HEK293T (cell line): ENCODE measurements at regions not wholly inside any gene's neighbourhood (a gene's known extent, or its start where the extent isn't known, plus 50 kb on each side); places are given as distances from the start of the nearest gene placed in this dataset.

ENCODE experiments used
- CTCF ChIA-PET: fragments of 350-600 bp; formaldehyde crosslinking; extraction: SDS; loops from one replicate; lab custom pipeline; 2021; ENCODE audit warnings: antibody characterized with exemption, inconsistent platforms; lab: Yijun Ruan, JAX
- POLR2A ChIA-PET: fragments of 350-600 bp; formaldehyde crosslinking; extraction: SDS; loops from one replicate; lab custom pipeline; 2020; ENCODE audit warnings: antibody characterized with exemption, inconsistent platforms; lab: Yijun Ruan, JAX
- DNase-seq: peaks from one replicate; pipeline ENCODE4 v3.0.0; 2012; ENCODE audit warnings: mixed read lengths; ENCODE audit errors: extremely low spot score
- ARNT ChIP-seq: fragments of 450-650 bp; IDR thresholded peaks from 2 replicates; pipeline ENCODE4 v1.6.1; 2017; ENCODE audit warnings: mild to moderate bottlenecking
- BHLHE40 ChIP-seq: fragments of 450-650 bp; IDR thresholded peaks from 2 replicates; pipeline ENCODE4 v1.6.1; 2016; ENCODE audit warnings: mild to moderate bottlenecking, moderate library complexity, borderline replicate concordance
- CTBP1 ChIP-seq: fragments of 450-650 bp; IDR thresholded peaks from 2 replicates; pipeline ENCODE4 v1.6.1; 2016; ENCODE audit warnings: borderline replicate concordance
- ELF4 ChIP-seq: fragments of 450-650 bp; IDR thresholded peaks from 2 replicates; pipeline ENCODE4 v1.6.1; 2017; ENCODE audit warnings: antibody characterized with exemption
- FOXA1 ChIP-seq: fragments of 450-650 bp; IDR thresholded peaks from 2 replicates; pipeline ENCODE4 v1.6.1; 2016; ENCODE audit warnings: mild to moderate bottlenecking
- FOXK2 ChIP-seq: fragments of 450-650 bp; IDR thresholded peaks from 2 replicates; pipeline ENCODE4 v1.6.1; 2016; ENCODE audit warnings: mild to moderate bottlenecking
- FOXM1 ChIP-seq: fragments of 450-650 bp; IDR thresholded peaks from 2 replicates; pipeline ENCODE4 v1.6.1; 2017; ENCODE audit warnings: mild to moderate bottlenecking, borderline replicate concordance
- HDGF ChIP-seq: fragments of 450-650 bp; IDR thresholded peaks from 2 replicates; pipeline ENCODE4 v1.6.1; 2017; ENCODE audit warnings: antibody characterized with exemption, borderline replicate concordance
- L3MBTL2 ChIP-seq: fragments of 450-650 bp; conservative IDR thresholded peaks from 2 replicates; pipeline ENCODE4 v1.6.1; 2016; ENCODE audit warnings: mild to moderate bottlenecking
- LEF1 ChIP-seq: fragments of 450-650 bp; IDR thresholded peaks from 2 replicates; pipeline ENCODE4 v1.6.1; 2017; ENCODE audit warnings: mild to moderate bottlenecking, borderline replicate concordance
- NFRKB ChIP-seq: fragments of 450-650 bp; IDR thresholded peaks from 2 replicates; pipeline ENCODE4 v1.6.1; 2016; ENCODE audit warnings: mild to moderate bottlenecking, moderate library complexity
- PKNOX1 ChIP-seq: fragments of 450-650 bp; IDR thresholded peaks from 2 replicates; pipeline ENCODE4 v1.6.1; 2016
- SP1 ChIP-seq: fragments of 450-650 bp; IDR thresholded peaks from 2 replicates; pipeline ENCODE4 v1.6.1; 2017
- SUZ12 ChIP-seq: fragments of 450-650 bp; IDR thresholded peaks from 2 replicates; pipeline ENCODE4 v1.6.1; 2016; ENCODE audit warnings: mild to moderate bottlenecking
- TARDBP ChIP-seq: fragments of 450-650 bp; IDR thresholded peaks from 2 replicates; pipeline ENCODE4 v1.6.1; 2016
- ZNF384 ChIP-seq: fragments of 450-650 bp; IDR thresholded peaks from 2 replicates; pipeline ENCODE4 v1.6.1; 2016

- POLR2A ChIA-PET: no interaction called here
- CTCF ChIA-PET: no interaction called here
- TF ChIP-seq PKNOX1: no peak
- no peak for TF ChIP-seq FOXA1
- TF ChIP-seq SP1: no peak
- TF ChIP-seq BHLHE40: no peak
- no peak for TF ChIP-seq FOXK2
- TF ChIP-seq FOXM1: no peak
- TF ChIP-seq CTBP1: no peak
- TF ChIP-seq NFRKB: no peak
- no peak for TF ChIP-seq ELF4
- no peak for TF ChIP-seq ARNT
- TF ChIP-seq HDGF: no peak
- no peak for TF ChIP-seq SUZ12
- TF ChIP-seq TARDBP: no peak
- TF ChIP-seq LEF1: no peak
- DNase-seq: no peak
Observed at GRCh38 chr7:388961-389701, 99.2 kb downstream of the FOXL3 start.

GRCh38 chr7:389911-390601 is 100.1 kb downstream of the FOXL3 start:
- CTCF ChIA-PET: no interaction called here
- POLR2A ChIA-PET: no interaction called here
- no peak for DNase-seq
- TF ChIP-seq ZNF384 (no peak), LEF1 (no peak), BHLHE40 (no peak), NFRKB (no peak), ARNT (no peak), FOXM1 (no peak), FOXK2 (no peak), PKNOX1 (no peak), SP1 (no peak), FOXA1 (no peak), HDGF (no peak), SUZ12 (no peak), TARDBP (no peak), ELF4 (no peak), L3MBTL2 (no peak), CTBP1 (no peak)

DNA sequence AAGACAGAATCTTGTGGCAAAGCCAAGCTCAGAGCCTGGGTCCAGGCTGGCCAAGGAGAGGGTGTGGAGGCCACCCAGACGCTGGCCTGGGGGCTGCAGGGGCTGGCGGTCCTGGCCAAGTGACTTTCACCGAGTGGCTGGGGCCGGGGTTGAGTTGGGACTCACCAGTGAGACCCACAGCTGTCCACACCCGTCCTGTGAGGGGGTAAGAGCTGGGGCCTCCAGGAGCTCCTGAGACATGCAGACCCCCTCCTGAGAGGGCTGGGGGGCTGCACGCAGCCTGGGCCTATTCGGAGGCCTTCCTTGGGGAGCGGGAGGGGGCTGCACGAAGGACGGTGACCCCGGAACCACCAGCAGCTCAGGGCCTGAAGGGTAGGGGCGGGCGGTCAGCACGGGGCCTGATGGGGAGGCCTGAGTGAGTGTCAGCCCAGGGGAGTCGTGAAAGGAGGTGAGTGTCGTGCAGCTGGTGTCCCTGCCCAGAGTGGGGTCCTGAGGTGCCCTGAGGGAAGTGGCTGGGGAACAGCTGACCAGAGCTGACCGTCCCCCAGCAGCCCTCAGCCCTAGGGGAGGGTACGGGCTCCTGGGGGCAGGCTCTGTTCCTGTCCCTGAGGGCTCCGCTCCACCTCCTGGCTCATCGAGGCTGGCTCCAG is 100.9 kb downstream of the FOXL3 start:
- ChIA-PET CTCF (no interaction called here), POLR2A (no interaction called here)
- TF ChIP-seq L3MBTL2 (no peak), NFRKB (no peak), SP1 (no peak), FOXM1 (no peak), SUZ12 (no peak), HDGF (no peak), ARNT (no peak)
- no peak for DNase-seq

DNA sequence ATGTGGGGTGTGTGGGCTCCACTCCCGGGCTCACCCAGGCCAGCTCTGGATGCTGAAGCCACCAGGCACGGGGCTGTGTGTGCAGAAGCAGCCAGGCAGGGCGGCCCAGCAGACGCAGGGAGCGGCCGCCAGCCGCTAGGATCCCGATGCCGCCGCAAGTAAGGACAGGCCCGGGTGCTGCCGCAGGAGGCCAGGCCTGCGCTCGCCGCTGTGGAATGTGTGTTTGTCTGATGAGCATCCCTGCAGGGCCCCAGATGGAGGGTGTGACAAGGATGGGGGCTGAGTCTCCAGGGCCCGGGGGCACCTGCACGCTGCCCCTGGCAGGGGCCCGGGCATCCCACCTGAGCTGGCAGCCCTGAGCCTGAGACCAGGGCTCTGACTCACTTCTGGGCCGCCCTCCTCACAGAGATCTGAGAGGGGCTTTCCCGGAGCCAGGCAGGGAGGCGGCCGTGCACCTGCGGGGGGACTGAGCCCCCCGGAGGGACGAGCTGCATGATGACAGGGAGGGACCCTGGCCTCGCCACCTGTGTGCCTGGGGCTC is 101.5 kb downstream of the FOXL3 start:
- CTCF ChIA-PET: no interaction called here
- no peak for DNase-seq
- TF ChIP-seq L3MBTL2 (no peak), CTBP1 (no peak)
- POLR2A ChIA-PET: no interaction called here

DNA sequence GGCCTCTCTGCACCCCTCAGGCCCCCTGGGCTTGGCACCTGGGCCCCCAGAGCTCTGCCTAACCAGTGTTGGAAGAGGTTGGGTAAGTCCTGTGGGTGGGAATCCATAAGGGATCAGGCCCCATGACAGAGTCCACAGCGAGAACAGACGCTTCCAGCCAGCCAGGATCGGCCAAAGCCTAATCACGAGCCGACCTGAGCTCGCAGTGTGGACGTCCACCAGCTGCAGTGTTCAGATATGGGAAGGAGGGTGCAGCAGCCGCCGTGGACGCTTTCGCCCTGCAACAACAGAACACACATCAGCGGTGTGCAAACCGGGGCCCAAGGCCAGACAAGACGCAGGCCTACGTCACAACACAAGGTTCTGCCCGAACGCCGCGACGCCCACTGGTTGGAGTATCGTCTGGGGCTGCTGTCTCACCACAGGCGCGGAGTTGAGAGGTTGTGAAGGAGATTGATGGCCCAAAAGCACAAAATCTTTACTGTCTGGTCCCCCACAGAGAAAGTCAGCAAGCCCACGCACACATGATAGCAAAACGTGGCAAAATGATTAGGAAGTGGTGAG is 102.1 kb downstream of the FOXL3 start:
- CTCF ChIA-PET: no interaction called here

More for the DNA sequence above, 102.1 kb downstream of the FOXL3 start:
- POLR2A ChIA-PET: no interaction called here
- TF ChIP-seq ELF4 (no peak), FOXA1 (no peak), FOXM1 (no peak), HDGF (no peak), CTBP1 (no peak), LEF1 (no peak), L3MBTL2 (no peak), NFRKB (no peak), BHLHE40 (no peak), TARDBP (no peak), ZNF384 (no peak), FOXK2 (no peak), PKNOX1 (no peak), ARNT (no peak), SUZ12 (no peak)
- DNase-seq: no peak
